GM23338 (cell line): ENCODE measurements at regions not wholly inside any gene's neighbourhood (a gene's known extent, or its start where the extent isn't known, plus 50 kb on each side); places are given as distances from the start of the nearest gene placed in this dataset.

Experiments
- ATAC-seq: fragments of 200-7000 bp; cut with Tn5 transposase; 3 replicates; pipeline ENCODE4 v1.9.1; 2020
- DNase-seq: peaks from one replicate; pipeline ENCODE4 v3.0.0-alpha.2; 2015; ENCODE audit warnings: low spot score
- H2AFZ ChIP-seq: fragments of 200-600 bp; sonication (generic); 2 replicates; pipeline ENCODE4 v1.8.0; 2016; ENCODE audit warnings: antibody characterized with exemption, mild to moderate bottlenecking, moderate library complexity
- H3F3A ChIP-seq: fragments of 200-600 bp; sonication (generic); replicated peaks from 2 replicates; pipeline ENCODE4 v1.8.0; 2017; ENCODE audit warnings: antibody characterized with exemption, mixed run types, low read depth
- H3K27ac ChIP-seq: fragments of 200-600 bp; sonication (generic); 2 replicates; pipeline ENCODE4 v1.6.1; 2016; ENCODE audit warnings: low read depth
- H3K27me3 ChIP-seq: fragments of 200-600 bp; sonication (generic); 2 replicates; pipeline ENCODE4 v1.8.0; 2016; ENCODE audit warnings: mild to moderate bottlenecking, mixed run types, moderate library complexity; ENCODE audit not compliant: insufficient read depth
- H3K36me3 ChIP-seq: fragments of 200-600 bp; sonication (generic); 2 replicates; pipeline ENCODE4 v1.8.0; 2016; ENCODE audit warnings: mild to moderate bottlenecking; ENCODE audit not compliant: insufficient read depth
- H3K4me1 ChIP-seq: fragments of 200-600 bp; sonication (generic); 2 replicates; pipeline ENCODE4 v1.8.0; 2016; ENCODE audit warnings: mild to moderate bottlenecking, moderate library complexity; ENCODE audit not compliant: insufficient read depth
- H3K4me2 ChIP-seq: fragments of 200-600 bp; sonication (generic); 2 replicates; pipeline ENCODE4 v1.7.1; 2017; ENCODE audit warnings: mixed run types
- H3K4me3 ChIP-seq: fragments of 200-600 bp; sonication (generic); 2 replicates; pipeline ENCODE4 v1.6.1; 2016; ENCODE audit warnings: mixed run types
- H3K79me2 ChIP-seq: fragments of 200-600 bp; sonication (generic); replicated peaks from 2 replicates; pipeline ENCODE4 v1.8.0; 2017; ENCODE audit warnings: mild to moderate bottlenecking; ENCODE audit not compliant: insufficient read depth
- H3K9me2 ChIP-seq: fragments of 200-600 bp; sonication (generic); 2 replicates; pipeline ENCODE4 v1.8.0; 2017; ENCODE audit not compliant: insufficient read depth
- H4K20me1 ChIP-seq: fragments of 200-600 bp; sonication (generic); replicated peaks from 2 replicates; pipeline ENCODE4 v1.8.0; 2017; ENCODE audit warnings: mild to moderate bottlenecking; ENCODE audit not compliant: insufficient read depth
- H3K27ac Mint-ChIP-seq: 2 replicates; pipeline ENCODE4 v1.8.0; 2020; ENCODE audit warnings: inconsistent platforms, mild to moderate bottlenecking, moderate library complexity, mixed read lengths
- H3K27me3 Mint-ChIP-seq: 3 replicates; pipeline ENCODE4 v1.8.0; 2022; ENCODE audit warnings: low read depth, mild to moderate bottlenecking, moderate library complexity, mixed read lengths, inconsistent platforms; ENCODE audit not compliant: insufficient read depth, poor library complexity
- H3K36me3 Mint-ChIP-seq: 3 replicates; pipeline ENCODE4 v1.8.0; 2021; ENCODE audit warnings: low read depth, mild to moderate bottlenecking, inconsistent platforms, moderate library complexity, mixed read lengths
- H3K4me1 Mint-ChIP-seq: 3 replicates; pipeline ENCODE4 v1.8.0; 2020; ENCODE audit warnings: mild to moderate bottlenecking, inconsistent platforms, mixed read lengths
- H3K4me3 Mint-ChIP-seq: 3 replicates; pipeline ENCODE4 v1.8.0; 2021; ENCODE audit warnings: moderate library complexity, mild to moderate bottlenecking, inconsistent platforms, mixed read lengths
- H3K9me3 Mint-ChIP-seq: 3 replicates; pipeline ENCODE4 v1.8.0; 2020; ENCODE audit warnings: moderate library complexity, mild to moderate bottlenecking, inconsistent platforms, mixed read lengths
- EZH2phosphoT487 ChIP-seq: fragments of 200-600 bp; sonication (generic); IDR thresholded peaks from one replicate; pipeline ENCODE4 v1.8.1; 2018; ENCODE audit warnings: antibody characterized with exemption; ENCODE audit not compliant: unreplicated experiment
- JUNB ChIP-seq: IDR thresholded peaks from one replicate; pipeline ENCODE4 v1.6.1; 2016; ENCODE audit warnings: antibody characterized with exemption; ENCODE audit not compliant: unreplicated experiment
- NANOG ChIP-seq: IDR thresholded peaks from 2 replicates; pipeline ENCODE4 v1.6.1; 2016; ENCODE audit warnings: antibody characterized with exemption, borderline replicate concordance
- ZNF114 ChIP-seq: fragments of 250-450 bp; sonication (Bioruptor Pico); IDR thresholded peaks from 2 replicates; pipeline ENCODE4 v1.5.0; 2020; ENCODE audit warnings: mild to moderate bottlenecking, moderate library complexity
- ZNF331 ChIP-seq: fragments of 250-450 bp; sonication (Bioruptor Pico); IDR thresholded peaks from 2 replicates; pipeline ENCODE4 v1.5.0; 2020; ENCODE audit warnings: low read depth, mild to moderate bottlenecking, moderate library complexity
- ZNF462 ChIP-seq: fragments of 250-450 bp; sonication (Bioruptor Pico); IDR thresholded peaks from 2 replicates; pipeline ENCODE4 v1.5.0; 2020; ENCODE audit warnings: mild to moderate bottlenecking, moderate library complexity
- TF ChIP-seq, protein P1 (sequence below): IDR thresholded peaks from 2 replicates; pipeline ENCODE4 v1.6.1; 2016; ENCODE audit warnings: antibody characterized with exemption
- TF ChIP-seq, protein P2 (sequence below): IDR thresholded peaks from one replicate; pipeline ENCODE4 v1.6.1; 2018; ENCODE audit warnings: antibody characterized with exemption; ENCODE audit not compliant: unreplicated experiment
- TF ChIP-seq, protein P3 (sequence below), 2 experiments: fragments of 200-600 bp in 1 of 2; sonication (generic) in 1 of 2; conservative IDR thresholded peaks; 2 replicates each; pipeline versions ENCODE4 v1.5.1 to v1.6.1; 2016 to 2017; ENCODE audit warnings: antibody characterized with exemption in 2 of 2, low read depth in 2 of 2, mild to moderate bottlenecking in 2 of 2, moderate library complexity in 1 of 2

- H3K4me1 Mint-ChIP-seq: no peaks in the 10 kb centered on the region
- peaks cover 5% of the 10 kb centered on the region for H3K27me3 Mint-ChIP-seq
- Histone ChIP-seq H3K4me3 (no peak overlapping the region), H3K4me1 (no peaks in the 10 kb centered on the region), H3K36me3 (no peaks in the 10 kb centered on the region), H2AFZ (no peak overlapping the region), H3F3A (no peaks in the 10 kb centered on the region), H3K79me2 (no peaks in the 10 kb centered on the region), H3K4me2 (no peak overlapping the region), H3K27me3 (no peaks in the 10 kb centered on the region), H3K9me2 (no peaks in the 10 kb centered on the region), H3K27ac (no peak overlapping the region), H4K20me1 (no peaks in the 10 kb centered on the region)
- H3K27ac Mint-ChIP-seq: no peak overlapping the region
- ATAC-seq: no peak
- no peak for DNase-seq
- peaks cover 25% of the 10 kb centered on the region for H3K9me3 Mint-ChIP-seq
- no peak overlapping the region for H3K4me3 Mint-ChIP-seq
- no peak for TF ChIP-seq ZNF114 (CRISPR knock-in tag)
- no peak for TF ChIP-seq ZNF462 (CRISPR knock-in tag)
- TF ChIP-seq, protein P1, sequence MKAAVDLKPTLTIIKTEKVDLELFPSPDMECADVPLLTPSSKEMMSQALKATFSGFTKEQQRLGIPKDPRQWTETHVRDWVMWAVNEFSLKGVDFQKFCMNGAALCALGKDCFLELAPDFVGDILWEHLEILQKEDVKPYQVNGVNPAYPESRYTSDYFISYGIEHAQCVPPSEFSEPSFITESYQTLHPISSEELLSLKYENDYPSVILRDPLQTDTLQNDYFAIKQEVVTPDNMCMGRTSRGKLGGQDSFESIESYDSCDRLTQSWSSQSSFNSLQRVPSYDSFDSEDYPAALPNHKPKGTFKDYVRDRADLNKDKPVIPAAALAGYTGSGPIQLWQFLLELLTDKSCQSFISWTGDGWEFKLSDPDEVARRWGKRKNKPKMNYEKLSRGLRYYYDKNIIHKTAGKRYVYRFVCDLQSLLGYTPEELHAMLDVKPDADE: no peak
- no peak for TF ChIP-seq ZNF331 (CRISPR knock-in tag)
- no peak for TF ChIP-seq JUNB
- TF ChIP-seq, protein P2, sequence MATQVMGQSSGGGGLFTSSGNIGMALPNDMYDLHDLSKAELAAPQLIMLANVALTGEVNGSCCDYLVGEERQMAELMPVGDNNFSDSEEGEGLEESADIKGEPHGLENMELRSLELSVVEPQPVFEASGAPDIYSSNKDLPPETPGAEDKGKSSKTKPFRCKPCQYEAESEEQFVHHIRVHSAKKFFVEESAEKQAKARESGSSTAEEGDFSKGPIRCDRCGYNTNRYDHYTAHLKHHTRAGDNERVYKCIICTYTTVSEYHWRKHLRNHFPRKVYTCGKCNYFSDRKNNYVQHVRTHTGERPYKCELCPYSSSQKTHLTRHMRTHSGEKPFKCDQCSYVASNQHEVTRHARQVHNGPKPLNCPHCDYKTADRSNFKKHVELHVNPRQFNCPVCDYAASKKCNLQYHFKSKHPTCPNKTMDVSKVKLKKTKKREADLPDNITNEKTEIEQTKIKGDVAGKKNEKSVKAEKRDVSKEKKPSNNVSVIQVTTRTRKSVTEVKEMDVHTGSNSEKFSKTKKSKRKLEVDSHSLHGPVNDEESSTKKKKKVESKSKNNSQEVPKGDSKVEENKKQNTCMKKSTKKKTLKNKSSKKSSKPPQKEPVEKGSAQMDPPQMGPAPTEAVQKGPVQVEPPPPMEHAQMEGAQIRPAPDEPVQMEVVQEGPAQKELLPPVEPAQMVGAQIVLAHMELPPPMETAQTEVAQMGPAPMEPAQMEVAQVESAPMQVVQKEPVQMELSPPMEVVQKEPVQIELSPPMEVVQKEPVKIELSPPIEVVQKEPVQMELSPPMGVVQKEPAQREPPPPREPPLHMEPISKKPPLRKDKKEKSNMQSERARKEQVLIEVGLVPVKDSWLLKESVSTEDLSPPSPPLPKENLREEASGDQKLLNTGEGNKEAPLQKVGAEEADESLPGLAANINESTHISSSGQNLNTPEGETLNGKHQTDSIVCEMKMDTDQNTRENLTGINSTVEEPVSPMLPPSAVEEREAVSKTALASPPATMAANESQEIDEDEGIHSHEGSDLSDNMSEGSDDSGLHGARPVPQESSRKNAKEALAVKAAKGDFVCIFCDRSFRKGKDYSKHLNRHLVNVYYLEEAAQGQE: no peak
- TF ChIP-seq EZH2phosphoT487: no peak
- TF ChIP-seq, protein P3, sequence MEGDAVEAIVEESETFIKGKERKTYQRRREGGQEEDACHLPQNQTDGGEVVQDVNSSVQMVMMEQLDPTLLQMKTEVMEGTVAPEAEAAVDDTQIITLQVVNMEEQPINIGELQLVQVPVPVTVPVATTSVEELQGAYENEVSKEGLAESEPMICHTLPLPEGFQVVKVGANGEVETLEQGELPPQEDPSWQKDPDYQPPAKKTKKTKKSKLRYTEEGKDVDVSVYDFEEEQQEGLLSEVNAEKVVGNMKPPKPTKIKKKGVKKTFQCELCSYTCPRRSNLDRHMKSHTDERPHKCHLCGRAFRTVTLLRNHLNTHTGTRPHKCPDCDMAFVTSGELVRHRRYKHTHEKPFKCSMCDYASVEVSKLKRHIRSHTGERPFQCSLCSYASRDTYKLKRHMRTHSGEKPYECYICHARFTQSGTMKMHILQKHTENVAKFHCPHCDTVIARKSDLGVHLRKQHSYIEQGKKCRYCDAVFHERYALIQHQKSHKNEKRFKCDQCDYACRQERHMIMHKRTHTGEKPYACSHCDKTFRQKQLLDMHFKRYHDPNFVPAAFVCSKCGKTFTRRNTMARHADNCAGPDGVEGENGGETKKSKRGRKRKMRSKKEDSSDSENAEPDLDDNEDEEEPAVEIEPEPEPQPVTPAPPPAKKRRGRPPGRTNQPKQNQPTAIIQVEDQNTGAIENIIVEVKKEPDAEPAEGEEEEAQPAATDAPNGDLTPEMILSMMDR (conservative IDR thresholded peaks at IDR 0.05; ENCODE audit: low read depth in 2 of 2): no peak
- TF ChIP-seq NANOG: no peak
- H3K36me3 Mint-ChIP-seq: peaks cover 16% of the 10 kb centered on the region
These were observed 68.6 kb upstream of the RESF1 start for GRCh38 chr12:31890295-31891285.
